ENCODE measurements at regions not wholly inside any gene's neighbourhood (a gene's known extent, or its start where the extent isn't known, plus 50 kb on each side); places are given as distances from the start of the nearest gene placed in this dataset.

GRCh38 chr5:103498800-103499551 lies 63.6 kb downstream of the NUDT12 start:
- no peak for DNase-seq (ENCODE audit: low spot score)

GRCh38 chr5:103498211-103498610 lies 64.4 kb downstream of the NUDT12 start:
- DNase-seq (ENCODE audit: low spot score) = no peak

GRCh38 chr5:103497781-103498180 lies 64.8 kb downstream of the NUDT12 start:
- DNase-seq (ENCODE audit: low spot score) = no peak

- DNase-seq (ENCODE audit: low spot score) = no peak
These were observed 72.4 kb downstream of the NUDT12 start for GRCh38 chr5:103490030-103490739.

GRCh38 chr5:103489307-103489706 lies 73.3 kb downstream of the NUDT12 start:
- no peak for DNase-seq (ENCODE audit: low spot score)

GRCh38 chr5:103487822-103488493 lies 74.6 kb downstream of the NUDT12 start:
- no peak for DNase-seq (ENCODE audit: low spot score)

GRCh38 chr5:103487218-103487617 lies 75.4 kb downstream of the NUDT12 start:
- DNase-seq (ENCODE audit: low spot score) = no peak

GRCh38 chr5:103486739-103487138 lies 75.8 kb downstream of the NUDT12 start:
- DNase-seq (ENCODE audit: low spot score) = no peak

GRCh38 chr5:103480246-103480645 lies 82.3 kb downstream of the NUDT12 start:
- DNase-seq (ENCODE audit: low spot score) = no peak

GRCh38 chr5:103477678-103478077 lies 84.9 kb downstream of the NUDT12 start:
- DNase-seq (ENCODE audit: low spot score) = no peak

- no peak for DNase-seq (ENCODE audit: low spot score)
These were observed 85.8 kb downstream of the NUDT12 start for GRCh38 chr5:103476811-103477210.

GRCh38 chr5:103475629-103476240 lies 86.9 kb downstream of the NUDT12 start:
- DNase-seq (ENCODE audit: low spot score) = no peak

- DNase-seq (ENCODE audit: low spot score) = no peak
These were observed 87.9 kb downstream of the NUDT12 start for GRCh38 chr5:103474677-103475076.

GRCh38 chr5:103473725-103474124 lies 88.9 kb downstream of the NUDT12 start:
- no peak for DNase-seq (ENCODE audit: low spot score)

GRCh38 chr5:103472830-103473229 lies 89.8 kb downstream of the NUDT12 start:
- no peak for DNase-seq (ENCODE audit: low spot score)

GRCh38 chr5:103472265-103472664 lies 90.3 kb downstream of the NUDT12 start:
- DNase-seq (ENCODE audit: low spot score) = no peak

- no peak for DNase-seq (ENCODE audit: low spot score)
These were observed 93.1 kb downstream of the NUDT12 start for GRCh38 chr5:103469288-103470040.

GRCh38 chr5:103467831-103468230 lies 94.8 kb downstream of the NUDT12 start:
- DNase-seq (ENCODE audit: low spot score) = no peak

GRCh38 chr5:103466495-103466894 lies 96.1 kb downstream of the NUDT12 start:
- DNase-seq (ENCODE audit: low spot score) = no peak

GRCh38 chr5:103465891-103466290 lies 96.7 kb downstream of the NUDT12 start:
- no peak for DNase-seq (ENCODE audit: low spot score)

GRCh38 chr5:103464835-103465484 lies 97.6 kb downstream of the NUDT12 start:
- no peak for DNase-seq (ENCODE audit: low spot score)

Measured in ecto neural progenitor cell (in vitro differentiated cells).